CD14-positive monocyte (primary cell): ENCODE measurements at regions not wholly inside any gene's neighbourhood (a gene's known extent, or its start where the extent isn't known, plus 50 kb on each side); places are given as distances from the start of the nearest gene placed in this dataset.

Experiments used
- DNase-seq, 3 donors: peaks; one replicate each; pipeline ENCODE4 v3.0.0-alpha.2; 2011 to 2022
- H2AFZ ChIP-seq: 2 replicates; pipeline ENCODE4 v1.6.0; 2012; ENCODE audit warnings: mild to moderate bottlenecking, low read depth, low read length, inconsistent platforms; ENCODE audit not compliant: insufficient read depth, poor library complexity, severe bottlenecking
- H3K27ac ChIP-seq, 2 donors: 1 replicate in 1 of 2; 2 replicates in 1 of 2; pipeline ENCODE4 v1.5.1; 2012 to 2013; ENCODE audit warnings: low read length in 2 of 2, control low read depth in 1 of 2, inconsistent platforms in 1 of 2, low read depth in 1 of 2, mild to moderate bottlenecking in 1 of 2
- H3K27me3 ChIP-seq, 2 donors: one replicate each; pipeline versions ENCODE4 v1.6.0 to v1.6.1; 2011 to 2013; ENCODE audit warnings: low read length in 2 of 2; ENCODE audit not compliant: control insufficient read depth in 2 of 2, insufficient read depth in 2 of 2
- H3K36me3 ChIP-seq, 2 donors: replicated peaks in 1 of 2; 1 replicate in 1 of 2; 2 replicates in 1 of 2; pipeline versions ENCODE4 v1.5.1 to v1.6.1; 2012 to 2013; ENCODE audit warnings: low read length in 2 of 2, control low read depth in 1 of 2, inconsistent platforms in 1 of 2, mild to moderate bottlenecking in 1 of 2; ENCODE audit not compliant: insufficient read depth in 2 of 2, control insufficient read depth in 1 of 2
- H3K4me1 ChIP-seq, 2 donors: 1 replicate in 1 of 2; 2 replicates in 1 of 2; pipeline versions ENCODE4 v1.5.1 to v1.6.1; 2012 to 2013; ENCODE audit warnings: low read length in 2 of 2, control low read depth in 1 of 2, inconsistent platforms in 1 of 2, mild to moderate bottlenecking in 1 of 2, moderate library complexity in 1 of 2; ENCODE audit not compliant: insufficient read depth in 2 of 2, control insufficient read depth in 1 of 2
- H3K4me2 ChIP-seq: replicated peaks from 2 replicates; pipeline ENCODE3; 2012; ENCODE audit warnings: low read length, moderate library complexity, mild to moderate bottlenecking; ENCODE audit not compliant: poor library complexity, severe bottlenecking; ENCODE audit errors: extremely low read depth
- H3K4me3 ChIP-seq, 3 experiments: fragments of 200-600 bp in 1 of 3; sonication (generic) in 1 of 3; replicated peaks in 1 of 3; 1 replicate in 2 of 3; 2 replicates in 1 of 3; pipeline ENCODE4 v1.5.1; 2011 to 2013; ENCODE audit warnings: low read length in 3 of 3, mild to moderate bottlenecking in 3 of 3, control low read depth in 2 of 3, low read depth in 2 of 3, inconsistent platforms in 1 of 3, moderate library complexity in 1 of 3
- H3K79me2 ChIP-seq: 2 replicates; pipeline ENCODE4 v1.6.0; 2012; ENCODE audit warnings: mild to moderate bottlenecking, control low read depth, inconsistent platforms, low read length, moderate library complexity; ENCODE audit not compliant: insufficient read depth
- H3K9ac ChIP-seq: 2 replicates; pipeline ENCODE4 v1.6.0; 2017; ENCODE audit warnings: low read length, mild to moderate bottlenecking; ENCODE audit not compliant: insufficient read depth, poor library complexity, severe bottlenecking
- H3K9me3 ChIP-seq, 2 donors: replicated peaks in 1 of 2; 1 replicate in 1 of 2; 2 replicates in 1 of 2; pipeline versions ENCODE4 v1.5.1 to v1.6.1; 2012 to 2013; ENCODE audit warnings: low read length in 2 of 2, control low read depth in 1 of 2; ENCODE audit not compliant: control insufficient read depth in 1 of 2, insufficient read depth in 1 of 2
- H4K20me1 ChIP-seq: 2 replicates; pipeline ENCODE4 v1.6.0; 2012; ENCODE audit warnings: mild to moderate bottlenecking, low read length, control low read depth, moderate library complexity; ENCODE audit not compliant: insufficient read depth
- H3K27ac Mint-ChIP-seq, 7 donors: one replicate each; pipeline ENCODE4 v1.8.0; 2020; ENCODE audit warnings: mild to moderate bottlenecking in 7 of 7, mixed read lengths in 7 of 7, moderate library complexity in 6 of 7, inconsistent platforms in 2 of 7
- H3K27me3 Mint-ChIP-seq, 3 donors: one replicate each; pipeline ENCODE4 v1.8.0; 2021 to 2022; ENCODE audit warnings: low read depth in 3 of 3, mild to moderate bottlenecking in 3 of 3, mixed read lengths in 3 of 3, moderate library complexity in 3 of 3, inconsistent platforms in 1 of 3
- H3K36me3 Mint-ChIP-seq, 2 donors: one replicate each; pipeline ENCODE4 v1.8.0; 2020; ENCODE audit warnings: mixed read lengths in 2 of 2, inconsistent platforms in 1 of 2, mild to moderate bottlenecking in 1 of 2
- H3K4me1 Mint-ChIP-seq: one replicate; pipeline ENCODE4 v1.8.0; 2020; ENCODE audit warnings: mild to moderate bottlenecking, mixed read lengths
- H3K4me3 Mint-ChIP-seq, 2 donors: one replicate each; pipeline ENCODE4 v1.8.0; 2020; ENCODE audit warnings: mild to moderate bottlenecking in 2 of 2, mixed read lengths in 2 of 2, moderate library complexity in 1 of 2
- H3K9me3 Mint-ChIP-seq, 7 donors: one replicate each; pipeline ENCODE4 v1.8.0; 2020 to 2022; ENCODE audit warnings: mixed read lengths in 7 of 7, mild to moderate bottlenecking in 6 of 7, moderate library complexity in 6 of 7, inconsistent platforms in 2 of 7
- CTCF ChIP-seq: fragments of 200-600 bp; IDR thresholded peaks from one replicate; pipeline ENCODE4 v1.8.0; 2022; ENCODE audit warnings: antibody characterized with exemption, mild to moderate bottlenecking
- WGBS: methylation state at CpG from one replicate; pipeline ENCODE4 v1.1.5; 2013; ENCODE audit warnings: missing lambda C conversion rate; ENCODE audit not compliant: insufficient coverage; 5-methylcytosine and 5-hydroxymethylcytosine counted together
- intact Hi-C, 2 donors: fragments of 100-400 bp; cut with micrococcal nuclease; formaldehyde crosslinking; loops; one replicate each; pipeline versions ENCODE4 v1.15.0 to v1.15.1; 2023

- H4K20me1 ChIP-seq: no peaks in the 10 kb centered on the region
- no peak for TF ChIP-seq CTCF
- H3K4me3 Mint-ChIP-seq: no peak overlapping the region
- no peaks in the 10 kb centered on the region for H3K4me1 Mint-ChIP-seq
- peaks cover 0 to 3% of the 10 kb centered on the region in 2 donors for H3K9me3 ChIP-seq
- no peaks in the 10 kb centered on the region for H3K4me1 ChIP-seq
- WGBS: 100% methylated on average over 2 of the region's 8 CpGs
- no peak overlapping the region for H3K4me3 ChIP-seq
- H3K9me3 Mint-ChIP-seq: peaks cover 0 to 7% (median 2%) of the 10 kb centered on the region in 7 donors
- intact Hi-C loops: no loop called here
- no peak overlapping the region for H3K27ac Mint-ChIP-seq
- H3K27me3 Mint-ChIP-seq: no peaks in the 10 kb centered on the region
- H3K36me3 Mint-ChIP-seq: no peaks in the 10 kb centered on the region
- H3K9ac ChIP-seq: no peak overlapping the region
- no peak overlapping the region for H2AFZ ChIP-seq
- H3K27me3 ChIP-seq: no peaks in the 10 kb centered on the region
- no peak overlapping the region for H3K4me2 ChIP-seq
- H3K27ac ChIP-seq: no peak overlapping the region
- H3K79me2 ChIP-seq: no peaks in the 10 kb centered on the region
- H3K36me3 ChIP-seq: no peaks in the 10 kb centered on the region
- no peak for DNase-seq
These were observed 483.2 kb downstream of the EFNB2 start for GRCh38 chr13:106052200-106052767.

GRCh38 chr13:106049171-106049570 is 486.3 kb downstream of the EFNB2 start:
- Histone ChIP-seq H4K20me1 (no peaks in the 10 kb centered on the region), H2AFZ (no peak overlapping the region), H3K4me3 (no peak overlapping the region), H3K27me3 (no peaks in the 10 kb centered on the region), H3K4me2 (no peak overlapping the region), H3K27ac (no peak overlapping the region), H3K9me3 (peaks cover 0 to 3% of the 10 kb centered on the region in 2 donors), H3K9ac (no peak overlapping the region), H3K4me1 (no peaks in the 10 kb centered on the region), H3K36me3 (no peaks in the 10 kb centered on the region), H3K79me2 (no peaks in the 10 kb centered on the region)
- Mint-ChIP-seq H3K36me3 (no peaks in the 10 kb centered on the region), H3K4me3 (no peak overlapping the region), H3K4me1 (no peaks in the 10 kb centered on the region), H3K9me3 (peaks cover 0 to 7% (median 2%) of the 10 kb centered on the region in 7 donors), H3K27ac (no peak overlapping the region), H3K27me3 (no peaks in the 10 kb centered on the region)
- DNase-seq: no peak
- intact Hi-C loops: no loop called here
- WGBS: 80% methylated on average over 1 of the region's 5 CpGs
- no peak for TF ChIP-seq CTCF
